GM12878 (cell line): ENCODE measurements at regions not wholly inside any gene's neighbourhood (a gene's known extent, or its start where the extent isn't known, plus 50 kb on each side); places are given as distances from the start of the nearest gene placed in this dataset.

Experiments
- ATAC-seq: fragments of 200-7000 bp; cut with Tn5 transposase; 3 replicates; pipeline ENCODE4 v1.9.1; 2020; ENCODE audit warnings: mild to moderate bottlenecking, moderate library complexity
- BruUV-seq: library from RNA; stranded (reverse); fragments of 400-500 nt; replicated peaks from 2 replicates; lab custom pipeline; 2021; lab: Mats Ljungman, UMichigan
- CTCF ChIA-PET: fragments of 300-600 bp; sonication (Branson Sonifier 250); formaldehyde crosslinking; extraction: SDS; loops from one replicate; lab custom pipeline; 2021; ENCODE audit warnings: inconsistent platforms; lab: Yijun Ruan, JAX
- POLR2A ChIA-PET: fragments of 350-600 bp; formaldehyde crosslinking; extraction: SDS; loops from one replicate; lab custom pipeline; 2021; ENCODE audit warnings: inconsistent platforms; lab: Charles Lee
- RAD21 ChIA-PET: fragments of 300-600 bp; sonication (Branson Sonifier 250); formaldehyde crosslinking; loops from one replicate; lab custom pipeline; 2023; ENCODE audit warnings: antibody characterized with exemption; ENCODE audit not compliant: unreplicated experiment; lab: Charles Lee
- SMC1A ChIA-PET: fragments of 300-600 bp; sonication (Branson Sonifier 250); formaldehyde crosslinking; loops from one replicate; lab custom pipeline; 2023; ENCODE audit not compliant: unreplicated experiment, uncharacterized antibody; lab: Charles Lee
- DNase-seq: peaks from one replicate; pipeline ENCODE4 v3.0.0-alpha.2; 2011; ENCODE audit warnings: low read depth, low spot score
- FAIRE-seq: peaks from 3 replicates; lab custom pipeline; 2011; peaks lifted over from hg19 to GRCh38; lab: Jason Lieb, UNC
- H2AFZ ChIP-seq: 2 replicates; pipeline ENCODE4 v1.6.0; 2011; ENCODE audit warnings: low read depth, low read length, control low read depth; ENCODE audit not compliant: control insufficient read depth
- H3K27ac ChIP-seq: 2 replicates; pipeline ENCODE4 v1.5.1; 2011; ENCODE audit warnings: control low read depth; ENCODE audit not compliant: control insufficient read depth, insufficient read depth
- H3K27me3 ChIP-seq, 2 experiments: replicated peaks in 1 of 2; 2 replicates each; pipeline versions ENCODE4 v1.6.0 to v1.6.1; 2011; ENCODE audit warnings: low read length in 1 of 2; ENCODE audit not compliant: control insufficient read depth in 2 of 2, insufficient read depth in 2 of 2
- H3K36me3 ChIP-seq, 2 experiments: 2 replicates each; pipeline ENCODE4 v1.5.1; 2011; ENCODE audit warnings: low read length in 1 of 2; ENCODE audit not compliant: control insufficient read depth in 2 of 2, insufficient read depth in 2 of 2
- H3K4me1 ChIP-seq: 2 replicates; pipeline ENCODE4 v1.6.1; 2011; ENCODE audit warnings: mild to moderate bottlenecking, low read length, moderate library complexity, mixed read lengths; ENCODE audit not compliant: control insufficient read depth, insufficient read depth
- H3K4me2 ChIP-seq: 2 replicates; pipeline ENCODE4 v1.6.0; 2011; ENCODE audit warnings: control low read depth; ENCODE audit not compliant: control insufficient read depth, insufficient read depth
- H3K4me3 ChIP-seq: fragments of 200-600 bp; sonication (generic); 2 replicates; pipeline ENCODE4 v1.5.1; 2016
- H3K79me2 ChIP-seq: 2 replicates; pipeline ENCODE4 v1.6.0; 2011; ENCODE audit warnings: low read length; ENCODE audit not compliant: control insufficient read depth, insufficient read depth
- H3K9ac ChIP-seq: 2 replicates; pipeline ENCODE4 v1.8.0; 2011; ENCODE audit warnings: low read length, control low read depth, mixed read lengths; ENCODE audit not compliant: control insufficient read depth, insufficient read depth
- H3K9me3 ChIP-seq: replicated peaks from 3 replicates; pipeline ENCODE4 v1.5.1; 2011; ENCODE audit warnings: mild to moderate bottlenecking, low read length; ENCODE audit not compliant: control insufficient read depth, insufficient read depth
- H4K20me1 ChIP-seq: 2 replicates; pipeline ENCODE4 v1.6.0; 2011; ENCODE audit not compliant: control insufficient read depth, insufficient read depth
- BHLHE40 ChIP-seq, 2 experiments: fragments of 450-650 bp in 1 of 2; IDR thresholded peaks; 2 replicates each; pipeline ENCODE4 v1.6.1; 2011 to 2017; ENCODE audit warnings: low read depth in 2 of 2, borderline replicate concordance in 1 of 2, improper control_type of control experiment in 1 of 2, low read length in 1 of 2, mild to moderate bottlenecking in 1 of 2
- CBFB ChIP-seq: IDR thresholded peaks from 2 replicates; pipeline ENCODE4 v1.6.1; 2016; ENCODE audit warnings: antibody characterized with exemption, low read depth
- CHD4 ChIP-seq: fragments of 200-600 bp; sonication (generic); IDR thresholded peaks from 2 replicates; pipeline ENCODE4 v1.6.1; 2016; ENCODE audit warnings: mild to moderate bottlenecking
- HDAC2 ChIP-seq: fragments of 200-600 bp; sonication (generic); IDR thresholded peaks from 2 replicates; pipeline ENCODE4 v1.6.1; 2017
- NBN ChIP-seq: fragments of 450-650 bp; IDR thresholded peaks from 2 replicates; pipeline ENCODE4 v1.6.1; 2016
- RUNX3 ChIP-seq: IDR thresholded peaks from 2 replicates; pipeline ENCODE4 v1.6.1; 2012; ENCODE audit warnings: low read length, inconsistent platforms
- WRNIP1 ChIP-seq: IDR thresholded peaks from 2 replicates; pipeline ENCODE4 v1.6.1; 2011; ENCODE audit warnings: low read depth, low read length, improper control_type of control experiment, borderline replicate concordance
- YBX1 ChIP-seq: fragments of 450-650 bp; IDR thresholded peaks from 2 replicates; pipeline ENCODE4 v1.6.1; 2016; ENCODE audit warnings: antibody characterized with exemption
- ZBED1 ChIP-seq: IDR thresholded peaks from 2 replicates; pipeline ENCODE4 v1.6.1; 2016; ENCODE audit warnings: borderline replicate concordance
- WGBS: methylation state at CpG from one replicate; pipeline ENCODE4 v1.1.6; 2016; ENCODE audit warnings: low lambda C conversion rate; ENCODE audit not compliant: insufficient replicate concordance, insufficient coverage; ENCODE audit errors: missing lambda C conversion rate; 5-methylcytosine and 5-hydroxymethylcytosine counted together
- in situ Hi-C: fragments of 300-500 bp; cut with MboI; formaldehyde crosslinking; loops from 9 replicates; pipeline ENCODE4 v1.14.3; 2018; ENCODE audit warnings: mixed read lengths
- intact Hi-C: fragments of 100-400 bp; cut with micrococcal nuclease; formaldehyde crosslinking; loops from one replicate; pipeline ENCODE4 v1.14.2; 2022; ENCODE audit not compliant: unreplicated experiment
- TF ChIP-seq, protein P1 (sequence below): IDR thresholded peaks from 2 replicates; pipeline ENCODE4 v1.6.1; 2011; ENCODE audit warnings: low read depth, mild to moderate bottlenecking, low read length, moderate library complexity, borderline replicate concordance; ENCODE audit errors: extremely low read depth
- TF ChIP-seq, protein P2 (sequence below): fragments of 150-350 bp; IDR thresholded peaks from 2 replicates; pipeline ENCODE4 v1.6.1; 2016; ENCODE audit warnings: low read depth, low read length

- H3K79me2 ChIP-seq = no peaks in the 10 kb centered on the region
- no peak for DNase-seq
- H3K36me3 ChIP-seq = no peaks in the 10 kb centered on the region
- H3K4me3 ChIP-seq = no peak overlapping the region
- in situ Hi-C loops (loop anchor here (5.0 kb wide), 2 partner anchors 137 to 327 kb away; no protein-coding TSS in a partner anchor), intact Hi-C loops (loop anchor here (5.0 kb wide), 1 partner anchor 458 kb away; no protein-coding TSS in a partner anchor)
- no peak overlapping the region for H3K27ac ChIP-seq
- TF ChIP-seq HDAC2 (no peak), ZBED1 (no peak), BHLHE40 (IDR thresholded peaks at IDR 0.05; ENCODE audit: borderline replicate concordance in 1 of 2, low read depth in 2 of 2, low read length in 1 of 2) (no peak), WRNIP1 (no peak), YBX1 (no peak), CBFB (no peak), CHD4 (no peak), RUNX3 (no peak), NBN (no peak)
- TF ChIP-seq, protein P1, sequence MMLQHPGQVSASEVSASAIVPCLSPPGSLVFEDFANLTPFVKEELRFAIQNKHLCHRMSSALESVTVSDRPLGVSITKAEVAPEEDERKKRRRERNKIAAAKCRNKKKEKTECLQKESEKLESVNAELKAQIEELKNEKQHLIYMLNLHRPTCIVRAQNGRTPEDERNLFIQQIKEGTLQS = no peak
- TF ChIP-seq, protein P2, sequence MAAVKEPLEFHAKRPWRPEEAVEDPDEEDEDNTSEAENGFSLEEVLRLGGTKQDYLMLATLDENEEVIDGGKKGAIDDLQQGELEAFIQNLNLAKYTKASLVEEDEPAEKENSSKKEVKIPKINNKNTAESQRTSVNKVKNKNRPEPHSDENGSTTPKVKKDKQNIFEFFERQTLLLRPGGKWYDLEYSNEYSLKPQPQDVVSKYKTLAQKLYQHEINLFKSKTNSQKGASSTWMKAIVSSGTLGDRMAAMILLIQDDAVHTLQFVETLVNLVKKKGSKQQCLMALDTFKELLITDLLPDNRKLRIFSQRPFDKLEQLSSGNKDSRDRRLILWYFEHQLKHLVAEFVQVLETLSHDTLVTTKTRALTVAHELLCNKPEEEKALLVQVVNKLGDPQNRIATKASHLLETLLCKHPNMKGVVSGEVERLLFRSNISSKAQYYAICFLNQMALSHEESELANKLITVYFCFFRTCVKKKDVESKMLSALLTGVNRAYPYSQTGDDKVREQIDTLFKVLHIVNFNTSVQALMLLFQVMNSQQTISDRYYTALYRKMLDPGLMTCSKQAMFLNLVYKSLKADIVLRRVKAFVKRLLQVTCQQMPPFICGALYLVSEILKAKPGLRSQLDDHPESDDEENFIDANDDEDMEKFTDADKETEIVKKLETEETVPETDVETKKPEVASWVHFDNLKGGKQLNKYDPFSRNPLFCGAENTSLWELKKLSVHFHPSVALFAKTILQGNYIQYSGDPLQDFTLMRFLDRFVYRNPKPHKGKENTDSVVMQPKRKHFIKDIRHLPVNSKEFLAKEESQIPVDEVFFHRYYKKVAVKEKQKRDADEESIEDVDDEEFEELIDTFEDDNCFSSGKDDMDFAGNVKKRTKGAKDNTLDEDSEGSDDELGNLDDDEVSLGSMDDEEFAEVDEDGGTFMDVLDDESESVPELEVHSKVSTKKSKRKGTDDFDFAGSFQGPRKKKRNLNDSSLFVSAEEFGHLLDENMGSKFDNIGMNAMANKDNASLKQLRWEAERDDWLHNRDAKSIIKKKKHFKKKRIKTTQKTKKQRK = no peak
- POLR2A ChIA-PET = no interaction called here
- RAD21 ChIA-PET = no interaction called here
- no peak overlapping the region for H2AFZ ChIP-seq
- no TSS peak for BruUV-seq
- 11% methylated on average over 5 of the region's 5 CpGs for WGBS
- SMC1A ChIA-PET = no interaction called here
- H3K9me3 ChIP-seq = no peaks in the 10 kb centered on the region
- ATAC-seq = no peak
- CTCF ChIA-PET = interaction anchor here (5.6 kb wide), 1 partner anchor 139 kb away, joined by 83 read pairs; no protein-coding TSS in a partner anchor
- no peak overlapping the region for H3K9ac ChIP-seq
- no peaks in the 10 kb centered on the region for H4K20me1 ChIP-seq
- no peak overlapping the region for H3K4me2 ChIP-seq
- H3K27me3 ChIP-seq = no peaks in the 10 kb centered on the region
- FAIRE-seq = no peak
- H3K4me1 ChIP-seq = no peaks in the 10 kb centered on the region
Measured at GRCh38 chr13:76014406-76015318, 378.5 kb downstream of the LMO7 start.
